Ascending aorta (tissue), 2 donors: ENCODE measurements at regions not wholly inside any gene's neighbourhood (a gene's known extent, or its start where the extent isn't known, plus 50 kb on each side); places are given as distances from the start of the nearest gene placed in this dataset.

Experiments used
- DNase-seq, 2 donors: peaks; one replicate each; pipeline ENCODE4 v3.0.0-alpha.2; 2019; ENCODE audit warnings: low spot score in 2 of 2
- H3K27ac ChIP-seq, 2 donors: fragments of 200-600 bp; sonication (generic); one replicate each; pipeline ENCODE4 v1.5.1; 2016 to 2017; ENCODE audit warnings: mild to moderate bottlenecking in 1 of 2
- H3K27me3 ChIP-seq: fragments of 200-600 bp; sonication (generic); one replicate; pipeline ENCODE4 v1.5.1; 2017
- H3K36me3 ChIP-seq, 2 donors: fragments of 200-600 bp; sonication (generic); one replicate each; pipeline ENCODE4 v1.5.1; 2016
- H3K4me1 ChIP-seq, 2 donors: fragments of 200-600 bp; sonication (generic); one replicate each; pipeline ENCODE4 v1.5.1; 2016 to 2017; ENCODE audit warnings: mild to moderate bottlenecking in 1 of 2
- H3K4me3 ChIP-seq, 2 donors: fragments of 200-600 bp; sonication (generic); one replicate each; pipeline ENCODE4 v1.5.1; 2016 to 2017; ENCODE audit warnings: mild to moderate bottlenecking in 1 of 2
- H3K9me3 ChIP-seq, 2 donors: fragments of 200-600 bp; sonication (generic); one replicate each; pipeline ENCODE4 v1.5.1; 2016
- intact Hi-C: fragments of 100-400 bp; cut with DNase I; formaldehyde crosslinking; loops from one replicate; pipeline ENCODE4 v1.15.1; 2023
- TF ChIP-seq, protein P1 (sequence below), 3 experiments: fragments of 200-600 bp in 2 of 3; fragments of 450-650 bp in 1 of 3; sonication (generic) in 2 of 3; IDR thresholded peaks; one replicate each; pipeline ENCODE4 v1.5.1; 2016 to 2019; ENCODE audit warnings: antibody characterized with exemption in 3 of 3, mild to moderate bottlenecking in 1 of 3, moderate library complexity in 1 of 3

DNA sequence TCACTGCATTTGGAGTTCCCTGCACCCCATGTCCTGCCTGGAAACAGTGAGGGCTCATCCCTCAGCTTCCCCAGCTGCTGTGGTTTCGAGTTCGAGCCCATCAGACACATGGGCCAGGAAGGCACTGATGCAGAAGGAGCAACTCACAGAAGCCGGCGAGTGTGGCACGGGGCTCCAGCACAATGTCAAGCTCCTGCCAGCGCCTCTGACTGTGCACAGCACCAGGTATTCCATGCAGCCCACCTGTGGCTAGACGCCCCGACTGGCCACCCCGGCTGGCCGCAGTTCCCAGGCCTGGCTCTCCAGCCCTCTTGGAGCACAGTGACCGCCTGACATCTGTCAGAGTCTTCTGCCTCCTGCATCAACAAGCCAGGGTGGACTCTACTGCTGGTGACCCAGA is 419.4 kb downstream of the SHANK2 start:
- intact Hi-C loops: no loop called here
- DNase-seq: no peak
- TF ChIP-seq, protein P1, sequence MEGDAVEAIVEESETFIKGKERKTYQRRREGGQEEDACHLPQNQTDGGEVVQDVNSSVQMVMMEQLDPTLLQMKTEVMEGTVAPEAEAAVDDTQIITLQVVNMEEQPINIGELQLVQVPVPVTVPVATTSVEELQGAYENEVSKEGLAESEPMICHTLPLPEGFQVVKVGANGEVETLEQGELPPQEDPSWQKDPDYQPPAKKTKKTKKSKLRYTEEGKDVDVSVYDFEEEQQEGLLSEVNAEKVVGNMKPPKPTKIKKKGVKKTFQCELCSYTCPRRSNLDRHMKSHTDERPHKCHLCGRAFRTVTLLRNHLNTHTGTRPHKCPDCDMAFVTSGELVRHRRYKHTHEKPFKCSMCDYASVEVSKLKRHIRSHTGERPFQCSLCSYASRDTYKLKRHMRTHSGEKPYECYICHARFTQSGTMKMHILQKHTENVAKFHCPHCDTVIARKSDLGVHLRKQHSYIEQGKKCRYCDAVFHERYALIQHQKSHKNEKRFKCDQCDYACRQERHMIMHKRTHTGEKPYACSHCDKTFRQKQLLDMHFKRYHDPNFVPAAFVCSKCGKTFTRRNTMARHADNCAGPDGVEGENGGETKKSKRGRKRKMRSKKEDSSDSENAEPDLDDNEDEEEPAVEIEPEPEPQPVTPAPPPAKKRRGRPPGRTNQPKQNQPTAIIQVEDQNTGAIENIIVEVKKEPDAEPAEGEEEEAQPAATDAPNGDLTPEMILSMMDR (IDR thresholded peaks at IDR 0.05): no peak

DNA sequence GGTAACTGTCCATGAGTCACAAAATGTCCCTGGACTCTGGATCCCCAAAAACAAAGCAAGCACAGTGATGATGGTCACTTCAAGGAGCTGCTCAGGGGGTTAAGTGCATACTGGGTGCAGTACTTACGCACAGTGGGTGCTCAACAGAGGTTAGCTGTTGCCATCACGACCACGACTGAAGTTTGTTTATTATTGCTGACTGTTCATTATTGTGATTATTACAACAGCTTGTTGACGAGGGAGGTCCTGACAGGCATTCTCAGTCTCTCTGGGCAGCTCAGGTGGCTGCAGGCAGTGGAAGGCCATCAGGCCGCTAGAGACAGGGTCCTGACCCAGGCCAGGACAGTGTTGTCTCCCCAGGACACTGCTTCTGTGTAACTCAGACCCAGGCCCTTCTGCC is 418.8 kb downstream of the SHANK2 start:
- no peak for DNase-seq
- TF ChIP-seq, protein P1 (IDR thresholded peaks at IDR 0.05): no peak
- intact Hi-C loops: no loop called here
- H3K4me1 ChIP-seq: no peaks in the 10 kb centered on the region
- no peaks in the 10 kb centered on the region for H3K27me3 ChIP-seq
- H3K36me3 ChIP-seq: no peaks in the 10 kb centered on the region
- H3K27ac ChIP-seq: no peak overlapping the region
- no peak overlapping the region for H3K4me3 ChIP-seq
- H3K9me3 ChIP-seq: peaks cover 0 to 9% of the 10 kb centered on the region in 2 donors

More for the DNA sequence above, 419.4 kb downstream of the SHANK2 start:
- H3K36me3 ChIP-seq: no peaks in the 10 kb centered on the region
- H3K4me3 ChIP-seq: no peak overlapping the region
- H3K9me3 ChIP-seq: peaks cover 0 to 6% of the 10 kb centered on the region in 2 donors
- H3K27ac ChIP-seq: no peak overlapping the region
- no peaks in the 10 kb centered on the region for H3K27me3 ChIP-seq
- no peaks in the 10 kb centered on the region for H3K4me1 ChIP-seq

DNA sequence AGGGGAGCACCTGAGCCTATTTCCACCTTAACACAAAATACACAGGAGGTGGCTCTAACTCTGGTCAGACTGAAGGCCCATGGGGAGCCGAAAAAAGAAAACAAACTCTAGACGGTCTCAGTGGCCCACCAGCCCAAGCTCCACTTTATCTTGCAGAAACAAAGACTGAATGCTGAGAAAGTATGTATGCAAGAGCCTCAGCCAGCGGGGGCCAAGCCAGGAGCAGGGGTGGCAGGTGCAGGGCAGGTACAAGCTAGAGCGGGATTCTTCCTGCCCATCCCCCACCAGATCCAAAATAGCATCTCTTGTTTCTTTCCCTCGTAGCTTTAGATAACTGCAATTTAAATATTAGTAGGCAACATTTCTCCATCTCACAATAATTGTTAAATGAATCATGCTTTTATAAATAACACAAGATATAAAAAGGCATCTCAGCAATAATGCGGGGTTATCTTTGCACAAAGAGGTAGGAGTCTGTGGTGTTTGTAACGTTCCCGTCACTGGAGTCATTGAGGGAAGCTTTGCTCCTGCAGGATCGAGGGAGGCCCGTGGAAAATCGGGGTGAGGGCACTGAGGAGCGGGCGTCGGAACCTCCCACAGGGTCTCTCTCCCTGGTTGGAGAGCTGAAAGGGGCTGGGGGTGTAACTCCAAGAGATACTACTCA is 418.0 kb downstream of the SHANK2 start:
- Histone ChIP-seq H3K27me3 (no peaks in the 10 kb centered on the region), H3K4me3 (no peak overlapping the region), H3K4me1 (no peaks in the 10 kb centered on the region), H3K36me3 (no peaks in the 10 kb centered on the region), H3K27ac (no peak overlapping the region), H3K9me3 (peaks cover 0 to 9% of the 10 kb centered on the region in 2 donors)
- no peak for DNase-seq
- intact Hi-C loops: no loop called here
- TF ChIP-seq, protein P1 (IDR thresholded peaks at IDR 0.05): no peak

DNA sequence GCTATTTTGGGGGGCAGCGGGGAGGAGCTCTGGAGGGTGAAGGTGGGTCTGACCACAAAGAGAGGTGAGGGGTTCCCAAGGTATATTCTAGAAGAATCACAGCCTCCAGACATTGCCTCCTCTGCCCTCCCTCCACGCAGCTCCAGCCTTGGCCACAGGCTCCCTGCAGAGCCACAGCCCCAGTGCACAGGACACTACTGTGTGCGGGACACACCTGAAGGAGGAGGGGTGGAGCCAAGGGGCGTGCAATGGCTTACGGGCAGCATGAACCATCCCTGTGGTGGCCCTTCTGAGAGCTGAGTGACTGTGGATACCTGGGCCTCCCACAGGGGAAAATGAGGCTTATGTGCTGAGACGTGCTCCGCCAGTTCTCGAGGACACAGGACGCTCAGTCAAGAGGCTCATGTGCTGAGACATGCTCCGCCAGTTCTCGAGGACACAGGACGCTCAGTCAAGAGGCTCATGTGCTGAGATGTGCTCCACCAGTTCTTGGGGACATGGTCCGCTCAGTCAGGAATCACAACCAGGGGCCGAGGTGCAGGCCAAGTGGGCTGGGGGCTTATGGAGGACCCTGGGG is 417.3 kb downstream of the SHANK2 start:
- Histone ChIP-seq H3K9me3 (peaks cover 0 to 9% of the 10 kb centered on the region in 2 donors), H3K27ac (no peak overlapping the region), H3K4me1 (no peaks in the 10 kb centered on the region), H3K36me3 (no peaks in the 10 kb centered on the region), H3K27me3 (no peaks in the 10 kb centered on the region), H3K4me3 (no peak overlapping the region)
- DNase-seq: no peak
- TF ChIP-seq, protein P1 (IDR thresholded peaks at IDR 0.05): no peak
- intact Hi-C loops: no loop called here

DNA sequence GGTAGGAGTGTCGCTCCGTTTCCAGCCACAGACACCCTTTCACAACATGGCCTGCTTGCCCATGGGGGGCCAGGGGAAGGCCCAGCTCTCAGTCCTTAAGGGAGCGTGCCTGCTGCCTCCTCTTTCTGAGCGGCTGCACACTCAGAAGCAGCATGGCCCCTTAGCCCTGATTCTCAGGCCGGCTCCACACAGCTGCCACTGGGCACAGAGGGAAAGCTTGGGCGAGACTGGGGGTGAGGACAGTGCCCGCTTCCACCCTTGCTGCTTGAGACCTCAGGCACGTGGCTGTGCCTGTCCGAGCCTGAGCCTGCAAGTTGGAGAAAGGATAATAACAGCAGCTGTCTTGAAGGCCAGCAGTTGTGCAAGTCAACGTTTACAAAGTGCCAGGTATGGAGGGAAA is 416.3 kb downstream of the SHANK2 start:
- no peak overlapping the region for H3K27ac ChIP-seq
- TF ChIP-seq, protein P1 (IDR thresholded peaks at IDR 0.05): no peak
- H3K27me3 ChIP-seq: no peaks in the 10 kb centered on the region
- no peaks in the 10 kb centered on the region for H3K36me3 ChIP-seq
- no peaks in the 10 kb centered on the region for H3K4me1 ChIP-seq
- intact Hi-C loops: no loop called here
- H3K9me3 ChIP-seq: peaks cover 0 to 9% of the 10 kb centered on the region in 2 donors
- H3K4me3 ChIP-seq: no peak overlapping the region
- no peak for DNase-seq
